HCT116 (cell line): ENCODE measurements at regions not wholly inside any gene's neighbourhood (a gene's known extent, or its start where the extent isn't known, plus 50 kb on each side); places are given as distances from the start of the nearest gene placed in this dataset.

Experiments used
- ATAC-seq: fragments of 200-7000 bp; cut with Tn5 transposase; 2 replicates; pipeline ENCODE4 v1.9.1; 2020; ENCODE audit warnings: mild to moderate bottlenecking, moderate library complexity
- BruUV-seq: library from RNA; stranded (reverse); fragments of 400-500 nt; replicated peaks from 2 replicates; lab custom pipeline; 2021; lab: Mats Ljungman, UMichigan
- CTCF ChIA-PET: fragments of 300-600 bp; sonication (Branson Sonifier 250); formaldehyde crosslinking; loops from one replicate; lab custom pipeline; 2021; ENCODE audit warnings: antibody characterized with exemption; lab: Charles Lee
- POLR2A ChIA-PET: fragments of 300-600, 350-600 bp; sonication (Branson Sonifier 250); formaldehyde crosslinking; loops from one replicate; lab custom pipeline; 2021; ENCODE audit warnings: antibody characterized with exemption; lab: Charles Lee
- RAD21 ChIA-PET, 2 experiments: fragments of 300-600 bp; sonication (Branson Sonifier 250); formaldehyde crosslinking; loops; one replicate each; lab custom pipeline; 2023; ENCODE audit warnings: low total read pairs in 2 of 2; ENCODE audit not compliant: uncharacterized antibody in 2 of 2, unreplicated experiment in 2 of 2, low non-redundant PET in 1 of 2; lab: Charles Lee
- DNase-seq: peaks from one replicate; pipeline ENCODE4 v3.0.0-alpha.2; 2010; ENCODE audit warnings: low read depth, low spot score
- H2AFZ ChIP-seq: fragments of 200-600 bp; shearing (Covaris generic), sonication (generic); 2 replicates; pipeline ENCODE4 v1.6.1; 2017; ENCODE audit warnings: low read depth, mixed run types, mixed read lengths, antibody characterized with exemption, low read length; ENCODE audit not compliant: poor library complexity, severe bottlenecking
- H3K27ac ChIP-seq: 2 replicates; pipeline ENCODE4 v1.5.1; 2012; ENCODE audit warnings: low read depth, low read length
- H3K27me3 ChIP-seq: fragments of 200-600 bp; sonication (generic); 2 replicates; pipeline ENCODE4 v1.6.1; 2016; ENCODE audit warnings: mixed run types, low read length, mixed read lengths; ENCODE audit not compliant: insufficient read depth
- H3K36me3 ChIP-seq, 2 experiments: fragments of 200-500 bp in 1 of 2; fragments of 200-600 bp in 1 of 2; sonication (Bioruptor generic) in 1 of 2; sonication (generic) in 1 of 2; 2 replicates each; pipeline versions ENCODE4 v1.5.1 to v1.6.1; 2014 to 2016; ENCODE audit warnings: low read length in 2 of 2, inconsistent platforms in 1 of 2, mixed read lengths in 1 of 2, mixed run types in 1 of 2; ENCODE audit not compliant: insufficient read depth in 2 of 2, control insufficient read depth in 1 of 2
- H3K4me1 ChIP-seq, 2 experiments: fragments of 200-600 bp in 1 of 2; sonication (generic) in 1 of 2; 2 replicates each; pipeline versions ENCODE4 v1.5.1 to v1.6.1; 2012 to 2017; ENCODE audit warnings: low read length in 2 of 2, inconsistent platforms in 1 of 2, mild to moderate bottlenecking in 1 of 2, mixed read lengths in 1 of 2, mixed run types in 1 of 2, moderate library complexity in 1 of 2; ENCODE audit not compliant: insufficient read depth in 2 of 2, control insufficient read depth in 1 of 2
- H3K4me2 ChIP-seq: fragments of 200-600 bp; sonication (generic); 2 replicates; pipeline ENCODE4 v1.6.1; 2017; ENCODE audit warnings: mixed run types, low read length, mixed read lengths
- H3K4me3 ChIP-seq, 2 experiments: fragments of 200-600 bp in 1 of 2; sonication (generic) in 1 of 2; replicated peaks in 1 of 2; 2 replicates each; pipeline ENCODE4 v1.5.1; 2011 to 2016; ENCODE audit warnings: low read length in 2 of 2, control low read depth in 1 of 2, low read depth in 1 of 2, mild to moderate bottlenecking in 1 of 2, mixed read lengths in 1 of 2, mixed run types in 1 of 2
- H3K79me2 ChIP-seq: fragments of 200-600 bp; sonication (generic); 2 replicates; pipeline ENCODE4 v1.6.1; 2017; ENCODE audit warnings: mild to moderate bottlenecking, mixed run types, low read length, moderate library complexity, mixed read lengths; ENCODE audit not compliant: insufficient read depth
- H3K9ac ChIP-seq: fragments of 200-600 bp; sonication (generic); 2 replicates; pipeline ENCODE4 v1.6.1; 2016; ENCODE audit warnings: low read length, mixed read lengths
- H3K9me2 ChIP-seq: fragments of 200-600 bp; sonication (generic), shearing (Covaris generic); 2 replicates; pipeline ENCODE4 v1.6.1; 2017; ENCODE audit warnings: mixed run types, mild to moderate bottlenecking, moderate library complexity; ENCODE audit not compliant: insufficient read depth
- H3K9me3 ChIP-seq, 2 experiments: fragments of 200-500 bp in 1 of 2; fragments of 200-600 bp in 1 of 2; sonication (Bioruptor generic) in 1 of 2; sonication (generic) in 1 of 2; 2 replicates each; pipeline ENCODE4 v1.6.1; 2014 to 2017; ENCODE audit warnings: low read length in 2 of 2, mixed read lengths in 2 of 2, inconsistent platforms in 1 of 2, low read depth in 1 of 2, mild to moderate bottlenecking in 1 of 2, mixed run types in 1 of 2, moderate library complexity in 1 of 2; ENCODE audit not compliant: control insufficient read depth in 1 of 2, insufficient read depth in 1 of 2
- H4K20me1 ChIP-seq: fragments of 200-600 bp; sonication (generic), shearing (Covaris generic); 2 replicates; pipeline ENCODE4 v1.6.1; 2017; ENCODE audit warnings: mixed run types, mild to moderate bottlenecking, moderate library complexity; ENCODE audit not compliant: insufficient read depth
- EGR1 ChIP-seq: IDR thresholded peaks from 2 replicates; pipeline ENCODE4 v1.6.1; 2012; ENCODE audit warnings: low read depth
- ELF1 ChIP-seq: IDR thresholded peaks from 2 replicates; pipeline ENCODE4 v1.6.1; 2012; ENCODE audit warnings: low read depth, borderline replicate concordance
- FOSL1 ChIP-seq: IDR thresholded peaks from 2 replicates; pipeline ENCODE4 v1.6.1; 2012; ENCODE audit warnings: low read depth
- MAX ChIP-seq: IDR thresholded peaks from 2 replicates; pipeline ENCODE4 v1.6.1; 2012
- POLR2A ChIP-seq: IDR thresholded peaks from 2 replicates; pipeline ENCODE4 v1.7.0; 2011; ENCODE audit warnings: borderline replicate concordance; ENCODE audit not compliant: insufficient read depth, insufficient read length; ENCODE audit errors: extremely low read depth
- POLR2AphosphoS5 ChIP-seq: IDR thresholded peaks from 2 replicates; pipeline ENCODE4 v1.6.1; 2011; ENCODE audit warnings: mild to moderate bottlenecking, low read depth, low read length, moderate library complexity
- RAD21 ChIP-seq: IDR thresholded peaks from 2 replicates; pipeline ENCODE4 v1.6.1; 2012; ENCODE audit warnings: low read depth, mild to moderate bottlenecking
- SP1 ChIP-seq: IDR thresholded peaks from 2 replicates; pipeline ENCODE4 v1.6.1; 2012; ENCODE audit warnings: low read depth
- SRF ChIP-seq: IDR thresholded peaks from 2 replicates; pipeline ENCODE4 v1.6.1; 2012; ENCODE audit warnings: low read depth
- TCF7L2 ChIP-seq: IDR thresholded peaks from 2 replicates; pipeline ENCODE4 v1.7.0; 2011; ENCODE audit warnings: borderline replicate concordance, inconsistent platforms; ENCODE audit not compliant: insufficient read depth, insufficient read length; ENCODE audit errors: extremely low read depth
- ZFX ChIP-seq: fragments of 450-650 bp; IDR thresholded peaks from 2 replicates; pipeline ENCODE4 v1.6.1; 2017
- ZNF274 ChIP-seq: fragments of 200-500 bp; sonication (Bioruptor generic); IDR thresholded peaks from 2 replicates; pipeline ENCODE4 v1.6.1; 2014; ENCODE audit warnings: mild to moderate bottlenecking, low read depth, low read length, inconsistent platforms
- intact Hi-C: fragments of 100-400 bp; cut with micrococcal nuclease; formaldehyde crosslinking; loops from 2 replicates; pipeline ENCODE4 v1.10.0; 2022
- TF ChIP-seq, protein P1 (sequence below): IDR thresholded peaks from 2 replicates; pipeline ENCODE4 v1.6.1; 2011; ENCODE audit warnings: mild to moderate bottlenecking, low read length, moderate library complexity; ENCODE audit not compliant: insufficient replicate concordance; ENCODE audit errors: extremely low read depth
- TF ChIP-seq, protein P2 (sequence below), 3 experiments: fragments of 200-600 bp in 1 of 3; sonication (generic) in 1 of 3; IDR thresholded peaks in 2 of 3; conservative IDR thresholded peaks in 1 of 3; 2 replicates each; pipeline ENCODE4 v1.5.1; 2012 to 2017; ENCODE audit warnings: low read depth in 2 of 3, low read length in 2 of 3, antibody characterized with exemption in 1 of 3, borderline replicate concordance in 1 of 3, control low read depth in 1 of 3, mild to moderate bottlenecking in 1 of 3, mixed read lengths in 1 of 3, mixed run types in 1 of 3, moderate library complexity in 1 of 3; ENCODE audit not compliant: insufficient read depth in 1 of 3

DNA sequence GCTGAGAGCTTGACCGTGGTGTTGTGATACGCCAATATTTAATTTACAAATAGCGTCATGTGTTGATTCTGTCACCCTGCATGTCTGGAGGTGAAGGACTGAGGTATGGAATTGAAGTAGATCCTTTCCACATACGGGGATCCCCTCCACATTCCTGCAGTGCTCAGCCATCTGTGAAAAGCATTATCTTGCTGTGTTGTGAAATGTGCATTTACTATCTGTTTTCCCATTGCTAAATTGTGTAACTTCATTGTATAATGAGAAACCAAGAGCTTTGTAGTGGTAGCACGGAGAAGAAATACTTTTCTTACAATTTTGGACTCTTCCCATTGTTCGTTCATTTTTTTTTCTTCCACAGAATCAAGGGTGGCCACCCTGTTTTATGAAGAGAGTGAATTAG, 577.3 kb upstream of the ZP4 start:
- TF ChIP-seq EGR1 (no peak), SRF (no peak), TCF7L2 (no peak), ELF1 (no peak), RAD21 (no peak), ZNF274 (no peak), SP1 (no peak)
- TF ChIP-seq, protein P1, sequence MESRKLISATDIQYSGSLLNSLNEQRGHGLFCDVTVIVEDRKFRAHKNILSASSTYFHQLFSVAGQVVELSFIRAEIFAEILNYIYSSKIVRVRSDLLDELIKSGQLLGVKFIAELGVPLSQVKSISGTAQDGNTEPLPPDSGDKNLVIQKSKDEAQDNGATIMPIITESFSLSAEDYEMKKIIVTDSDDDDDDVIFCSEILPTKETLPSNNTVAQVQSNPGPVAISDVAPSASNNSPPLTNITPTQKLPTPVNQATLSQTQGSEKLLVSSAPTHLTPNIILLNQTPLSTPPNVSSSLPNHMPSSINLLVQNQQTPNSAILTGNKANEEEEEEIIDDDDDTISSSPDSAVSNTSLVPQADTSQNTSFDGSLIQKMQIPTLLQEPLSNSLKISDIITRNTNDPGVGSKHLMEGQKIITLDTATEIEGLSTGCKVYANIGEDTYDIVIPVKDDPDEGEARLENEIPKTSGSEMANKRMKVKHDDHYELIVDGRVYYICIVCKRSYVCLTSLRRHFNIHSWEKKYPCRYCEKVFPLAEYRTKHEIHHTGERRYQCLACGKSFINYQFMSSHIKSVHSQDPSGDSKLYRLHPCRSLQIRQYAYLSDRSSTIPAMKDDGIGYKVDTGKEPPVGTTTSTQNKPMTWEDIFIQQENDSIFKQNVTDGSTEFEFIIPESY: no peak
- TF ChIP-seq, all 23 proteins: peak for 0
- no peaks in the 10 kb centered on the region for H3K79me2 ChIP-seq
- no peaks in the 10 kb centered on the region for H4K20me1 ChIP-seq
- no peaks in the 10 kb centered on the region for H3K4me1 ChIP-seq
- H3K27me3 ChIP-seq: no peaks in the 10 kb centered on the region
- peaks cover 0 to 20% of the 10 kb centered on the region in 2 experiments; a peak in 2 of 4 replicates for H3K9me3 ChIP-seq
- POLR2A ChIA-PET: no interaction called here
- DNase-seq (no peak), ATAC-seq (no peak)
- H3K9ac ChIP-seq: no peak overlapping the region
- H3K4me2 ChIP-seq: no peak overlapping the region
- intact Hi-C loops: no loop called here
- RAD21 ChIA-PET: no interaction called here
- no TSS peak for BruUV-seq
- no peak overlapping the region for H3K27ac ChIP-seq
- H3K9me2 ChIP-seq: no peaks in the 10 kb centered on the region
- H3K4me3 ChIP-seq: no peak overlapping the region
- CTCF ChIA-PET: no interaction called here
- H2AFZ ChIP-seq: no peak overlapping the region
- H3K36me3 ChIP-seq: no peaks in the 10 kb centered on the region

DNA sequence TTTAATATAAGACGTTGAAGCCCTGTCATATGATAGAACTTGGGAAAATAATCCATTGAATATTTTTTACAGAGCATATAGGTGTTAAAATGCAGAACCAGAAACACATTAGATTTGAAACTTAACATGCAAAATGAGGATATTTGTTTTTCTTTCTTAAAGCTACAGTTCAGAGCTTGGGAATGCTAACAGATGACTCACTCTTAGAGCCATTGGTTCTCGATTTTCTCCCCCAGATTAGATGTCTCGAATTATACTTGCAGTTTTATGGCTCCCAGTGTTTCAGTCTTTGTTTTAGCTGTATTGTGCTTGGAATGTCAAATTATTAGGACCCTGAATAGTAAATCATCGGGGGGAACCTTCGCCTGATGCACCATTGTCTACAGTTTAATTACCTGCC, 575.7 kb upstream of the ZP4 start:
- Histone ChIP-seq H4K20me1 (no peaks in the 10 kb centered on the region), H3K4me3 (no peak overlapping the region), H3K9me2 (no peaks in the 10 kb centered on the region), H2AFZ (no peak overlapping the region), H3K9ac (no peak overlapping the region), H3K4me1 (no peaks in the 10 kb centered on the region), H3K27me3 (no peaks in the 10 kb centered on the region), H3K79me2 (no peaks in the 10 kb centered on the region), H3K9me3 (peaks cover 0 to 20% of the 10 kb centered on the region in 2 experiments; a peak in 2 of 4 replicates), H3K4me2 (no peak overlapping the region), H3K27ac (no peak overlapping the region), H3K36me3 (no peaks in the 10 kb centered on the region)
- intact Hi-C loops: no loop called here
- ChIA-PET RAD21 (no interaction called here), CTCF (no interaction called here), POLR2A (no interaction called here)
- DNase-seq (no peak), ATAC-seq (no peak)
- BruUV-seq: no TSS peak
- TF ChIP-seq, protein P2, sequence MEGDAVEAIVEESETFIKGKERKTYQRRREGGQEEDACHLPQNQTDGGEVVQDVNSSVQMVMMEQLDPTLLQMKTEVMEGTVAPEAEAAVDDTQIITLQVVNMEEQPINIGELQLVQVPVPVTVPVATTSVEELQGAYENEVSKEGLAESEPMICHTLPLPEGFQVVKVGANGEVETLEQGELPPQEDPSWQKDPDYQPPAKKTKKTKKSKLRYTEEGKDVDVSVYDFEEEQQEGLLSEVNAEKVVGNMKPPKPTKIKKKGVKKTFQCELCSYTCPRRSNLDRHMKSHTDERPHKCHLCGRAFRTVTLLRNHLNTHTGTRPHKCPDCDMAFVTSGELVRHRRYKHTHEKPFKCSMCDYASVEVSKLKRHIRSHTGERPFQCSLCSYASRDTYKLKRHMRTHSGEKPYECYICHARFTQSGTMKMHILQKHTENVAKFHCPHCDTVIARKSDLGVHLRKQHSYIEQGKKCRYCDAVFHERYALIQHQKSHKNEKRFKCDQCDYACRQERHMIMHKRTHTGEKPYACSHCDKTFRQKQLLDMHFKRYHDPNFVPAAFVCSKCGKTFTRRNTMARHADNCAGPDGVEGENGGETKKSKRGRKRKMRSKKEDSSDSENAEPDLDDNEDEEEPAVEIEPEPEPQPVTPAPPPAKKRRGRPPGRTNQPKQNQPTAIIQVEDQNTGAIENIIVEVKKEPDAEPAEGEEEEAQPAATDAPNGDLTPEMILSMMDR (IDR thresholded peaks at IDR 0.05 in 2 of 3, conservative IDR thresholded peaks at IDR 0.05 in 1 of 3; ENCODE audit: borderline replicate concordance in 1 of 3, insufficient read depth in 1 of 3, low read depth in 2 of 3, low read length in 2 of 3): no peak
- TF ChIP-seq POLR2A: no peak
- no peak for TF ChIP-seq POLR2AphosphoS5
- TF ChIP-seq RAD21: no peak
- TF ChIP-seq ELF1: no peak
- TF ChIP-seq SRF: no peak
- TF ChIP-seq ZNF274: no peak
- no peak for TF ChIP-seq ZFX
- TF ChIP-seq TCF7L2: no peak
- no peak for TF ChIP-seq FOSL1
- no peak for TF ChIP-seq MAX
- TF ChIP-seq SP1: no peak
